Vagina (tissue), 2 donors: ENCODE measurements at regions not wholly inside any gene's neighbourhood (a gene's known extent, or its start where the extent isn't known, plus 50 kb on each side); places are given as distances from the start of the nearest gene placed in this dataset.
"Not testable (repeated sequence)": the region's sequence is repeated elsewhere in the genome, so short reads cannot be mapped to it uniquely, and the experiment has no call there.

Experiments used
- DNase-seq, 2 donors: peaks; one replicate each; pipeline ENCODE4 v3.0.0-alpha.2; 2017; ENCODE audit errors: extremely low spot score in 2 of 2
- H3K27ac ChIP-seq: fragments of 200-600 bp; sonication (generic); one replicate; pipeline ENCODE4 v1.5.1; 2019
- H3K27me3 ChIP-seq: fragments of 200-600 bp; sonication (generic); one replicate; pipeline ENCODE4 v1.5.1; 2019
- H3K36me3 ChIP-seq, 2 donors: fragments of 200-600 bp; sonication (generic); one replicate each; pipeline ENCODE4 v1.5.1; 2017 to 2019
- H3K4me1 ChIP-seq: fragments of 200-600 bp; sonication (generic); one replicate; pipeline ENCODE4 v1.5.1; 2019
- H3K4me3 ChIP-seq, 2 donors: fragments of 200-600 bp; sonication (generic); 1 replicate in 1 of 2; 2 replicates in 1 of 2; pipeline ENCODE4 v1.5.1; 2016 to 2019
- H3K9me3 ChIP-seq: fragments of 200-600 bp; sonication (generic); one replicate; pipeline ENCODE4 v1.5.1; 2019
- POLR2A ChIP-seq, 2 donors: fragments of 450-650 bp; IDR thresholded peaks; one replicate each; pipeline ENCODE4 v1.6.1; 2017; ENCODE audit warnings: antibody characterized with exemption in 2 of 2, mild to moderate bottlenecking in 2 of 2, moderate library complexity in 2 of 2
- POLR2AphosphoS5 ChIP-seq, 2 donors: sonication (generic); formaldehyde crosslinking; IDR thresholded peaks; one replicate each; pipeline ENCODE4 v1.9.0; 2017; ENCODE audit warnings: antibody characterized with exemption in 2 of 2, mild to moderate bottlenecking in 2 of 2, low read depth in 1 of 2; ENCODE audit not compliant: insufficient read depth in 1 of 2
- intact Hi-C: fragments of 100-400 bp; cut with DNase I; formaldehyde crosslinking; loops from one replicate; pipeline ENCODE4 v1.15.1; 2023
- TF ChIP-seq, protein P1 (sequence below), 3 experiments: fragments of 450-650 bp in 2 of 3; fragments of 200-600 bp in 1 of 3; sonication (generic) in 1 of 3; IDR thresholded peaks; one replicate each; pipeline ENCODE4 v1.5.1; 2017 to 2019; ENCODE audit warnings: antibody characterized with exemption in 3 of 3, mild to moderate bottlenecking in 2 of 3, moderate library complexity in 2 of 3

DNA sequence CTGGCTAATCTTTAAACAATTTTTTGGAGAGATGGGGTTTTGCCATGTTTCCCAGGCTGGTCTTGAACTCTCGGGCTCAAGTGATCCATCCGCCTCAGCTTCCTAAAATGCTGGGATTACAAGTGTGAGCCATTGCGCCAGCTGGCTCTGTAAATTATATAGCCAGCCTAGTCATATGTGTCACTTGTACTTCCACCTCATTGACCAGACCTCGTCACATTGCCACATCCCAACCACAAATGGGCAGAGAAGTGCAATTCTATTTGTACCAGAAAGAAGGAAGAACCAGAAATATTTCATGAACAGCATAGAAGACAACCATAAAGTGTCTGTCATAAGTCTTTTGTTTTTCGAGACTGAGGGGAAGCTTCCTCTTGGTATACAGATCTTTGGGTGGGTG, 71.2 kb upstream of the ADRA1D start:
- H3K36me3 ChIP-seq, result no peaks in the 10 kb centered on the region
- no peaks in the 10 kb centered on the region for H3K27me3 ChIP-seq
- no peaks in the 10 kb centered on the region for H3K9me3 ChIP-seq
- TF ChIP-seq POLR2A (IDR thresholded peaks at IDR 0.05) (no peak), POLR2AphosphoS5 (IDR thresholded peaks at IDR 0.05; ENCODE audit: insufficient read depth in 1 of 2, low read depth in 1 of 2) (no peak)
- TF ChIP-seq, protein P1, sequence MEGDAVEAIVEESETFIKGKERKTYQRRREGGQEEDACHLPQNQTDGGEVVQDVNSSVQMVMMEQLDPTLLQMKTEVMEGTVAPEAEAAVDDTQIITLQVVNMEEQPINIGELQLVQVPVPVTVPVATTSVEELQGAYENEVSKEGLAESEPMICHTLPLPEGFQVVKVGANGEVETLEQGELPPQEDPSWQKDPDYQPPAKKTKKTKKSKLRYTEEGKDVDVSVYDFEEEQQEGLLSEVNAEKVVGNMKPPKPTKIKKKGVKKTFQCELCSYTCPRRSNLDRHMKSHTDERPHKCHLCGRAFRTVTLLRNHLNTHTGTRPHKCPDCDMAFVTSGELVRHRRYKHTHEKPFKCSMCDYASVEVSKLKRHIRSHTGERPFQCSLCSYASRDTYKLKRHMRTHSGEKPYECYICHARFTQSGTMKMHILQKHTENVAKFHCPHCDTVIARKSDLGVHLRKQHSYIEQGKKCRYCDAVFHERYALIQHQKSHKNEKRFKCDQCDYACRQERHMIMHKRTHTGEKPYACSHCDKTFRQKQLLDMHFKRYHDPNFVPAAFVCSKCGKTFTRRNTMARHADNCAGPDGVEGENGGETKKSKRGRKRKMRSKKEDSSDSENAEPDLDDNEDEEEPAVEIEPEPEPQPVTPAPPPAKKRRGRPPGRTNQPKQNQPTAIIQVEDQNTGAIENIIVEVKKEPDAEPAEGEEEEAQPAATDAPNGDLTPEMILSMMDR (IDR thresholded peaks at IDR 0.05), result no peak
- no peaks in the 10 kb centered on the region for H3K4me1 ChIP-seq
- no peak overlapping the region for H3K4me3 ChIP-seq
- intact Hi-C loops, result no loop called here
- no peak for DNase-seq
- H3K27ac ChIP-seq, result no peak overlapping the region

DNA sequence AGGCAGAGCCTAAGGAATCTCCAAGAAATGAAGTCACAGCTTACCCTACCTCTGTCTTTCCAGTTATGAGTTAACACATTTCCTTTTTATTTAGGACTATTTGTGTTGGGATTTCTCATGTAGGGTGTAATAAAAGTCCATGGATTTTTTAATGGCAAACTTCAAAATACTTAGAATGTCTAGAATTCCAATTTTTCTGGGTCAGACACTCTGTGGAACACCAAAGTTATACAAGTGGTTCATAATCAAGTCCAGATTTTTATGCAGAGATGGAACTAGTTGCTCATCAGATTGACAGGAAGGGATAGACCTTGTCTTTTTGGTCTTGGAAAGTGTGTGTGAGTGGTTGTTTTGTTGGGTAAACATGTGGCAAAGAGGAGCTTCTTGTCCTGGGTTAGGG, 69.8 kb upstream of the ADRA1D start:
- intact Hi-C loops, result no loop called here
- TF ChIP-seq, protein P1 (IDR thresholded peaks at IDR 0.05), result no peak
- no peak for TF ChIP-seq POLR2A (IDR thresholded peaks at IDR 0.05)
- no peak for TF ChIP-seq POLR2AphosphoS5 (IDR thresholded peaks at IDR 0.05; ENCODE audit: insufficient read depth in 1 of 2, low read depth in 1 of 2)
- Histone ChIP-seq H3K36me3 (no peaks in the 10 kb centered on the region), H3K27ac (no peak overlapping the region), H3K4me3 (no peak overlapping the region), H3K9me3 (no peaks in the 10 kb centered on the region), H3K27me3 (no peaks in the 10 kb centered on the region), H3K4me1 (no peaks in the 10 kb centered on the region)
- DNase-seq, result no peak

DNA sequence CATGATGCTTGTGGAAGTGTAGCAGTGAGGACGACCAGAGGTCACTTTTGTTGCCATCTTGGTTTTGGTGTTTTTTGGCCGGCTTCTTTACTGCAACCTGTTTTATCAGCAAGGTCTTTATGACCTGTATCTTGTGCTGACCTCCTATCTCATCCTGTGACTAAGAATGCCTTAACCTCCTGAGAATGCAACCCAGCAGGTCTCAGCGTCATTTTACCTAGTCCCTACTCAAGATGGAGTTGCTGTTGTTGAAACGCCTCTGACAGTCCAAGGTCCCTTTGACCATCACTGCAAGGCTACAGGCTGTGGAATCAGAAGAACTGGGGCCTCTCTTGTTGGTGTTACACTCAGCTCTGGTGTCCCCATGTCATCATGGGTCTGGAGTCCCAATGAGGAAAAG, 61.5 kb upstream of the ADRA1D start:
- H3K4me3 ChIP-seq, H3K27ac ChIP-seq, H3K4me1 ChIP-seq, H3K36me3 ChIP-seq, intact Hi-C loops, DNase-seq, H3K27me3 ChIP-seq, H3K9me3 ChIP-seq: not testable (repeated sequence)

DNA sequence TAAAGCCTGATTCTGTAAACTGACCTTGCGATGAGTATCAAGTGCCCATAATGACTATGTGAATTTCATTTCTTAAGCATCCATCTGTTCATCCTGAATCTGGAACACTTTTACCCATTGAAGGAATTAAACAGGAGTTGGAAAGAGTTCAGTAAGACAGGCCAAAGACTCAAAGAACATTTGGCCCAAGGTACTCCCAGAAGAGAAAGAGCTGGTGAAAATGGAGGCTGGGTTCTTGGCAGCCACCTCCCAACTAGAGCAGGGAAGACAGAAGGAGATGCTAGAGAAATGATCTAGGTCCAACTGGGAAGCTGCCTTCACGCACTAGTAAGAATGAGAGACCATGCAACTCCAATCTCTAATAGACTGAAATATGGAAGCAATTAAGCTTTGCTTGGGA, 57.1 kb upstream of the ADRA1D start:
- intact Hi-C loops, result no loop called here
- Histone ChIP-seq H3K9me3 (no peaks in the 10 kb centered on the region), H3K36me3 (no peaks in the 10 kb centered on the region), H3K27ac (no peak overlapping the region), H3K27me3 (no peaks in the 10 kb centered on the region), H3K4me3 (no peak overlapping the region), H3K4me1 (peaks cover 1% of the 10 kb centered on the region)
- TF ChIP-seq POLR2AphosphoS5 (IDR thresholded peaks at IDR 0.05; ENCODE audit: insufficient read depth in 1 of 2, low read depth in 1 of 2), result no peak
- TF ChIP-seq, protein P1 (IDR thresholded peaks at IDR 0.05), result no peak
- TF ChIP-seq POLR2A (IDR thresholded peaks at IDR 0.05), result no peak
- DNase-seq, result peak in 1 of 2 donors; percentile 16

DNA sequence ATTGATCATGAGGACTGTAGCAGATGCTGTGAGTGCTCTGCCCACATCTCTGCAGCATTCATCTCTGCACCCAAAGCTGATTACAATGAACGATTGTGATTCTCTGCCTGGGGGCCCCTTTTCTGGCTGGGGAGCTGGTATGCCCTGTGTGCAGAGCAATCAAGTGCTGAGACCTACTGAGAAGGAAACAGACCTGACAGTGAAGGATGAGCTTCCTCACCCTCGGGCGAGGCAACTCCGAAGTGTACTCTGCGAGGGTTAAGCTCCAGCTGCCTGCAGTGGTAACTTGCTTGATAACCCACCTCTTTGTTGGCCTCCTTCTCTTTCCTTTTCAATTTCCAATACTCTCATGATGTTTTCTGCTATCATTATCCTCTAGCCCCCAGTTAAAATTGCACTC, 56.0 kb upstream of the ADRA1D start:
- H3K9me3 ChIP-seq, result no peaks in the 10 kb centered on the region
- no peak overlapping the region for H3K4me3 ChIP-seq
- intact Hi-C loops, result no loop called here
- H3K4me1 ChIP-seq, result peaks cover 12% of the 10 kb centered on the region
- TF ChIP-seq, protein P1 (IDR thresholded peaks at IDR 0.05), result no peak
- TF ChIP-seq POLR2AphosphoS5 (IDR thresholded peaks at IDR 0.05; ENCODE audit: insufficient read depth in 1 of 2, low read depth in 1 of 2) (no peak), POLR2A (IDR thresholded peaks at IDR 0.05) (no peak)
- H3K27ac ChIP-seq, result no peak overlapping the region
- DNase-seq, result peak in 1 of 2 donors; percentile 70
- no peaks in the 10 kb centered on the region for H3K36me3 ChIP-seq
- no peaks in the 10 kb centered on the region for H3K27me3 ChIP-seq

DNA sequence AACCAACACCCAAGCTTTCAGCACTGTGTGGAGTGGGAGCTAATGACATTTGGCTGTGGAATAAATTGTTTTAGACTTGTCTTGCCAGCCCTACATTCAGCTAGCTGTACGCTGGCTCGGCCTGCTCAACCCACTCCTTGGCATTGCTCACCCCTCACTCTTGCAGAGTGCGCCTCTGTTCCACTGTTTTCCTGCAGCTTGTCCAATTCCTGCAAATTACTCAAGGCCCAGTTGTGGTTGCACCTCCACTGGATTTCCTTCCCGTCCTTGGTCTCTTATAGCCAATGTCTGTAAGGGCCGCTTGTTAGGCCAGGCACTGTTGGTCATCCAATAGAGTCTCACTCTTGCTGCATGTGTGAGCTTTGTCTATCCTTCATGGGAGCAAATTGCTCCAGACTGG, 55.5 kb upstream of the ADRA1D start:
- intact Hi-C loops, result no loop called here
- H3K4me1 ChIP-seq, result peaks cover 17% of the 10 kb centered on the region
- H3K9me3 ChIP-seq, result no peaks in the 10 kb centered on the region
- DNase-seq, result peak in 1 of 2 donors; percentile 70
- no peak overlapping the region for H3K4me3 ChIP-seq
- H3K36me3 ChIP-seq, result no peaks in the 10 kb centered on the region
- no peak overlapping the region for H3K27ac ChIP-seq
- no peaks in the 10 kb centered on the region for H3K27me3 ChIP-seq
- TF ChIP-seq POLR2AphosphoS5 (IDR thresholded peaks at IDR 0.05; ENCODE audit: insufficient read depth in 1 of 2, low read depth in 1 of 2), result no peak
- no peak for TF ChIP-seq POLR2A (IDR thresholded peaks at IDR 0.05)
